ENCODE measurements at regions not wholly inside any gene's neighbourhood (a gene's known extent, or its start where the extent isn't known, plus 50 kb on each side); places are given as distances from the start of the nearest gene placed in this dataset.

GRCh38 chr3:168467115-168467714 lies 371.5 kb upstream of the GOLIM4 start:
- Mint-ChIP-seq H3K4me3 (no peak overlapping the region), H3K9me3 (peaks cover 8% of the 10 kb centered on the region in 2 donors), H3K4me1 (no peaks in the 10 kb centered on the region), H3K27me3 (no peaks in the 10 kb centered on the region), H3K27ac (no peak overlapping the region)
- ATAC-seq (no peak), DNase-seq (no peak)

GRCh38 chr3:168461793-168462192 lies 366.1 kb upstream of the GOLIM4 start:
- Mint-ChIP-seq H3K27ac (no peak overlapping the region), H3K9me3 (peaks cover 17 to 21% of the 10 kb centered on the region in 2 donors), H3K4me1 (no peaks in the 10 kb centered on the region), H3K4me3 (no peak overlapping the region), H3K27me3 (no peaks in the 10 kb centered on the region)
- ATAC-seq = no peak
- no peak for DNase-seq

- H3K27ac Mint-ChIP-seq = no peak overlapping the region
- H3K4me1 Mint-ChIP-seq = no peaks in the 10 kb centered on the region
- no peaks in the 10 kb centered on the region for H3K27me3 Mint-ChIP-seq
- ATAC-seq = no peak
- no peak for DNase-seq
- peaks cover 17 to 21% of the 10 kb centered on the region in 2 donors for H3K9me3 Mint-ChIP-seq
- no peak overlapping the region for H3K4me3 Mint-ChIP-seq
Measured at GRCh38 chr3:168459226-168459784, 363.6 kb upstream of the GOLIM4 start.

DNA sequence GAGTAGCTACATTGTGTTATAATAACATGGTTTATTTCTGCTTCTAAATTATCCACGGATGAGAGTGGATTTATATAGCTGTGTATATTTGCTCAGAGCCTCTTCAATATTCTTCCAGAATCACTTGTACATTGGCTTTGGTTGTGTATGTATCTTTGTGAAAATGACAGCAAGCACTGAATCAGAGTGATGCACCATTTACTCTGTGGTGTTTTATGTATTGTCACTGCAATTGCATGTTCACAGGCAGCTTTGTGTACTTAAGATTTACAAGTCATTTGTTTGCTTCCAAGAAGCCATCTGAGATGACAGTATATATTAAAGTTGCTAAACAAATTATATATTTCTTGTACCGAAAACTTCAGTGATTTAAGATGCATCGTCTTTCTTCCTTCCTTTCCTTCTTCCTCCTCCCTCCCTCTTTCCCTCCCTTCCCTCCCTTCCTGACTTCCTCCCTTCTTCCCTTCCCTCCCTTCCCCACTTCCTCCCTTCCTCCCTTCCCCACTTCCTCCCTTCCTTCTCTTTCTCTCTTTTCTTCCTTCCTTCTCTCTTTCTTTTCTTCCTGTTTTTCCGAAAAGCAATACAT lies 362.3 kb upstream of the GOLIM4 start:
- Mint-ChIP-seq H3K27me3 (no peaks in the 10 kb centered on the region), H3K4me3 (no peak overlapping the region), H3K9me3 (peaks cover 13 to 21% of the 10 kb centered on the region in 2 donors), H3K27ac (no peak overlapping the region), H3K4me1 (no peaks in the 10 kb centered on the region)
- DNase-seq = no peak
- no peak for ATAC-seq

DNA sequence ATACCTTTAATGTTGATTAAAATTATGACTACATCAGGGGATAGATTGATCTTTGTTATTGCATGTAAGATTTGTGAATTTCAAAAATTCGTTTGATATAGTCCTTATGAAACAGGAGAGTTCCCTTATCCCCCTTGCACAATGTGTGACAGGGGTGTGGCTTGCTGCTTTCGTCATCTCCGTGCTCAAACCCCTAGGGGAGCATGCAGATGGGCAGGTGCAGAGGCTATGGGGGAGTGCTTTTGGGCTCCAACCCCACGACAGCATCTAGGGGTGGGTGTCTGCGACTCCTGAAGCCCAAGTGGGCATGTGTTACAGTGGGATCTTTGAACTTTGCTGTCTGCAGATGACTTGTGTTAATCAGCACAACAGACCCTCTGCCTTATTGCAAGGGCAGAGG lies 360.1 kb upstream of the GOLIM4 start:
- no peak overlapping the region for H3K4me3 Mint-ChIP-seq
- DNase-seq (no peak), ATAC-seq (no peak)
- H3K27ac Mint-ChIP-seq = no peak overlapping the region
- no peaks in the 10 kb centered on the region for H3K27me3 Mint-ChIP-seq
- H3K9me3 Mint-ChIP-seq = peaks cover under 1 to 5% of the 10 kb centered on the region in 2 donors
- H3K4me1 Mint-ChIP-seq = no peaks in the 10 kb centered on the region

DNA sequence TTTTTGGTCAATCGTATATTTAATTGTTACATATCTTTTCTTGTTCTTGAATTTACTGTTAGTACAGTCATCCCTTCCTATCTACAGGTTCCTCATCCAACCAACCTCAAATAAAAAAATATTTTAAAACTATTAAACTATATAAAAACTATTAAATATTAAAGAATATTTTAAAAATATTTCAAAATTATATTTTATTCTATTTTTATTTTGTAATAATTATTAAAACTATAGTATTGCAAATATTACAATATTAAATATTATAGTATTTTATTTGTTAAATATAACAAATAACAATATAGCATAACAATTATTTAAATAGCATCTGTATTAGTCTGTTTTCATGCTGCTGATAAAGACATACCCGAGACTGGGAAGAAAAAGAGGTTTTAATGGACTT lies 357.9 kb upstream of the GOLIM4 start:
- no peaks in the 10 kb centered on the region for H3K27me3 Mint-ChIP-seq
- no peaks in the 10 kb centered on the region for H3K4me1 Mint-ChIP-seq
- no peak for DNase-seq
- ATAC-seq = no peak
- H3K9me3 Mint-ChIP-seq = peaks cover 0 to 5% of the 10 kb centered on the region in 2 donors
- H3K27ac Mint-ChIP-seq = no peak overlapping the region
- no peak overlapping the region for H3K4me3 Mint-ChIP-seq

DNA sequence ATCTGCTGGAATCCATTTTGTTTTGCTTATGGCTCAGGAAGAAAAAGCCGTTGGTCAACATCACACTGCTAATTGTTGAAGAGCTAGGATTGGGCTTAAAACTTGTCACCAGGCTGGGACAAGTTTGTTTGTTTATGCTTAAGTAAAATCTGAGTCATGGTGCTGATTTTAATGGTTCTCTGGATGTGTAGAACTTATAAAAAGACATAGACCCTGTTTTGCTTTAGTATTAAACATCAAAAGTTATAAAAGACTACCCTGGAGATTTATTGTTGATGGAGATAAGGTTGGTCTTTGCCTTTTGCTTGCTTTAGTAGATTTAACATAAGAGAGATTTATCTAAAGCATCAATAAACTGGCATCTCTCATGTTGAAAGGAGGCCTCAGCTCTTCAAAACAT lies 348.2 kb upstream of the GOLIM4 start:
- H3K27ac Mint-ChIP-seq = no peak overlapping the region
- H3K9me3 Mint-ChIP-seq = no peaks in the 10 kb centered on the region
- no peaks in the 10 kb centered on the region for H3K27me3 Mint-ChIP-seq
- DNase-seq (no peak), ATAC-seq (no peak)
- no peak overlapping the region for H3K4me3 Mint-ChIP-seq
- no peaks in the 10 kb centered on the region for H3K4me1 Mint-ChIP-seq

DNA sequence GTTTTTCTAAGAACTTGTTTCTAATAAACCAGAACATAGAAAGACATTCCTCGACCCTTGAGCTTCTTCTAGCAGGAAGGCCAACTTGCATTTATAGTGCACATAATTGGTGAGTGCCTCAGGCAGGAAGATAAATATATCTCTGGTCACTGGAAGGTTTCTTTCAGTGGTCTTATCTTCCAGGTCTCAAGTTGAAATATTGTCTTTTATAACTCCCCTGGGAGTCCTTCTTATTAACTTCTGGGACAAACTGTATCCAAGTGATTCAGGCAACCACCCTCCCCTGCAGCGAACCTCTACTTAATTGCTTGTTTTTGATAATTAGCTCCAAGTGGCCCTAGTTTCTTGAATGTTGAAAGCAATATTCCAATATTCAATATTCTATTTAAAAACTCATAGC lies 346.8 kb upstream of the GOLIM4 start:
- H3K9me3 Mint-ChIP-seq = no peaks in the 10 kb centered on the region
- H3K27me3 Mint-ChIP-seq = no peaks in the 10 kb centered on the region
- H3K27ac Mint-ChIP-seq = no peak overlapping the region
- no peaks in the 10 kb centered on the region for H3K4me1 Mint-ChIP-seq
- ATAC-seq = no peak
- no peak for DNase-seq
- no peak overlapping the region for H3K4me3 Mint-ChIP-seq

- H3K4me3 Mint-ChIP-seq = no peak overlapping the region
- H3K4me1 Mint-ChIP-seq = no peaks in the 10 kb centered on the region
- H3K9me3 Mint-ChIP-seq = peaks cover 0 to 5% of the 10 kb centered on the region in 2 donors
- H3K27me3 Mint-ChIP-seq = no peaks in the 10 kb centered on the region
- ATAC-seq = no peak
- DNase-seq = no peak
- no peak overlapping the region for H3K27ac Mint-ChIP-seq
Measured at GRCh38 chr3:168436245-168436724, 340.6 kb upstream of the GOLIM4 start.

DNA sequence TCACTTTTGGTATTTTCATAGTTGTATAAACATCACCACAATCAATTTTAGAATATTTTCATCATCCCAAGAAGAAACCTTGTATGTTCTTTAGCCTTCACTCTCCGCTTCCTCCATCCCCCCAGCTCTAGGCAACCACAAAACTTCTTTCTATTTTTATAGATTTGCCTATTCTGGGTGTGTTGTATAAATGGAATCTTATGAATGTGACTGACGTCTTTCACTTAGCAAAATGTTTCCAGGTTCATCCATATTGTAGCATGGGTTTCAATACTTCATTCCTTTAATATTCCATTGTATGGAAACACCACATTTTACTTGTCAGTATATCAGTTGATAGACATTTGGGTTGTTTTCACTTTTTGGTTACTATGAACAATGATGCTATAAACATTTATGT lies 335.8 kb upstream of the GOLIM4 start:
- Mint-ChIP-seq H3K9me3 (no peaks in the 10 kb centered on the region), H3K27me3 (no peaks in the 10 kb centered on the region), H3K4me3 (no peak overlapping the region), H3K27ac (no peak overlapping the region), H3K4me1 (no peaks in the 10 kb centered on the region)
- ATAC-seq (no peak), DNase-seq (no peak)

- H3K27ac Mint-ChIP-seq = no peak overlapping the region
- H3K9me3 Mint-ChIP-seq = peaks cover 0 to 5% of the 10 kb centered on the region in 2 donors
- no peaks in the 10 kb centered on the region for H3K27me3 Mint-ChIP-seq
- H3K4me3 Mint-ChIP-seq = no peak overlapping the region
- ATAC-seq (no peak), DNase-seq (no peak)
- no peaks in the 10 kb centered on the region for H3K4me1 Mint-ChIP-seq
Measured at GRCh38 chr3:168427835-168428475, 332.2 kb upstream of the GOLIM4 start.

GRCh38 chr3:168427156-168427555 lies 331.4 kb upstream of the GOLIM4 start:
- DNase-seq (no peak), ATAC-seq (no peak)
- Mint-ChIP-seq H3K9me3 (peaks cover 0 to 5% of the 10 kb centered on the region in 2 donors), H3K27ac (no peak overlapping the region), H3K27me3 (no peaks in the 10 kb centered on the region), H3K4me3 (no peak overlapping the region), H3K4me1 (no peaks in the 10 kb centered on the region)

DNA sequence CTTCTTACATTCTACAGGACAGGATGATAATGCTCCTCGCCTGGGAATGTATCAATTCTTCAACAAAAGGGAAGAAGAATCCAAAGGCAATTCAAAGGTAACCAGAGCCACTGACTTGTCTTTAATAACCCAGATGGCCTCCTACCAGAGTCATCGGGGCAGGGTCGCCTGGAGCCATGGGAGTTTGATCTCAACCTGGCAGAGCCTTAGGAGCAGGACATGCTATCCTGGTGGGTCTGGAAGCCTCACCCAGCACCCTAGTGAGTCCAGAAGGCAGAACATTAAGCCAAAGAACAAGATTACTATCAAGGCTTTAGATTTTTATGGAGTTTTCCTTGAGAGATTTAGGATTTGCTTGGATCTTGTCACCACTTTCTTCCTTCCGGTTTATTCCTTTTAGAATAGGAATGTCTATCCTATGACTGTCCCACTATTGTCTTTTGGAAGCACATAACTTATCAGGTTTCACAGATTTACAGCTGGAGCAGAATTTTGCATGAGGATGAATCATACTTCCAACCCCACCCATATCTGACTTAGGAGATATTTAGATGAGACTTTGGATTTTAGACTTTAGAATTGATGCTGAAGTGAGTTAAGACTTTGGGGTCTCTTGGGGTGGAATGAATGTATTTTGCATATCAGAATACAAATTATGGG lies 330.3 kb upstream of the GOLIM4 start:
- no peak overlapping the region for H3K4me3 Mint-ChIP-seq
- no peaks in the 10 kb centered on the region for H3K27me3 Mint-ChIP-seq
- no peak overlapping the region for H3K27ac Mint-ChIP-seq
- peaks cover 0 to 5% of the 10 kb centered on the region in 2 donors for H3K9me3 Mint-ChIP-seq
- ATAC-seq (no peak), DNase-seq (no peak)
- no peaks in the 10 kb centered on the region for H3K4me1 Mint-ChIP-seq

- H3K4me1 Mint-ChIP-seq = no peaks in the 10 kb centered on the region
- no peaks in the 10 kb centered on the region for H3K27me3 Mint-ChIP-seq
- no peak overlapping the region for H3K4me3 Mint-ChIP-seq
- DNase-seq (no peak), ATAC-seq (no peak)
- H3K27ac Mint-ChIP-seq = no peak overlapping the region
- H3K9me3 Mint-ChIP-seq = peaks cover 0 to 5% of the 10 kb centered on the region in 2 donors
Measured at GRCh38 chr3:168424059-168424734, 328.5 kb upstream of the GOLIM4 start.

DNA sequence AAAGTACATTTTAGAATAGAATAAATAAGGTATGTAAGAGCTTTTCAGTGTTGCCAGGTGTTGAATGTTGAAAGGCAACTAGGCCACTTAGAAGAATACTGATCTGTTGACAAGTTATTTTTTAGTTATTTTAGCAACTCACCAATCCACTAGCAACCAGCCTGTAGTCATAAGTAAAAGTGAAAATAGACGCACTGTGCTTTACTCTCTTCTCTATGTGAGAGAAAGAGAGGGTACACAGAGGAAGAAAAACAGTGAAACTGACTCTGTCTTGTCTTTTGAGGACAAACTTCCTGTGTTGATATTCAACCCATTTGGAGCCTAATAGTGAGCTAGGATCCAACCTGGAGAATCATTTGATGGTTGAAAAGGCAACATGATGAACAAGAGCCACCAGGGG lies 327.1 kb upstream of the GOLIM4 start:
- DNase-seq (no peak), ATAC-seq (no peak)
- H3K9me3 Mint-ChIP-seq = peaks cover 0 to 5% of the 10 kb centered on the region in 2 donors
- no peaks in the 10 kb centered on the region for H3K27me3 Mint-ChIP-seq
- no peak overlapping the region for H3K27ac Mint-ChIP-seq
- H3K4me3 Mint-ChIP-seq = no peak overlapping the region
- H3K4me1 Mint-ChIP-seq = no peaks in the 10 kb centered on the region

All from stimulated activated naive CD8-positive, alpha-beta T cell treated with anti-CD3 and anti-CD28 coated beads, Interleukin-15, amount 100 ng/mL, for 72 hours (primary cell).